Superior temporal gyrus (tissue), 1 donor: ENCODE measurements at regions not wholly inside any gene's neighbourhood (a gene's known extent, or its start where the extent isn't known, plus 50 kb on each side); places are given as distances from the start of the nearest gene placed in this dataset.

Experiments used
- DNase-seq: peaks from one replicate; pipeline ENCODE4 v3.0.0-alpha.2; 2016; ENCODE audit errors: extremely low spot score

DNA sequence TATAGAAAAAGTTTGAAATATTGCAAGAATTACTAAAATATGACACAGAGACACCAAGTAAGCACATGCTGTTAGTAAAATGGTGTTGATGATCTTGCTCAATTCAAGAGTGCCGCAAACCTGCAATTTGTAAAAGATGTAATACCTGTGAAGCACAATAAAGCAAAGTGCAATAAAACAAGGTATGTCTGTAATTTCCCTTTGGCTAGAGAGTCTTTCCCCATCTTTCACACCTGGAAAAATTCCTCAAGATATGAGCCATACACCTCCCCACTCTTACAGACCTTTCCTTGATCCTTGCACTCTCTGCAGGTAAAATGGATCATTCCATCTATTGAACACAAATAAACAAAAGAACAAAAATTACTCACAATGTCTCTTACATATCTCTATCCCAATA is 597.8 kb downstream of the EFNA5 start:
- no peak for DNase-seq

DNA sequence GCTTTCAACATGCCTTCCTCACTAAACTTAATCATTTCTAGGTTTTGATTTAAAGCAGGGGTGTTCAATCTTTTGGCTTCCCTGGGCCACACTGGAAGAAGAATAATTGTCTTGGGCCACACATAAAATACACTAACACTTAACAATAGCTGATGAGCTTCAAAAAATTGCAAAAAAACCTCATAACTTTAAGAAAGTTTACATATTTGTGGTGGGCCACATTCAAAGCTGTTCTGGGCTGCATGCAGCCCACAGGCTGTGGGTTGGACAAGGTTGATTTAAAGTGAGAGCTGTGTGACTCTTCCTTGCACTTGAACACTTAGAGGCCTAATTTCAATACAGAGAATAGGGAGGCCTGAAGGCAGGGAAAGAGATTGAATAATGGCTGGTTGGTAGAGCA is 598.3 kb downstream of the EFNA5 start:
- DNase-seq: no peak

DNA sequence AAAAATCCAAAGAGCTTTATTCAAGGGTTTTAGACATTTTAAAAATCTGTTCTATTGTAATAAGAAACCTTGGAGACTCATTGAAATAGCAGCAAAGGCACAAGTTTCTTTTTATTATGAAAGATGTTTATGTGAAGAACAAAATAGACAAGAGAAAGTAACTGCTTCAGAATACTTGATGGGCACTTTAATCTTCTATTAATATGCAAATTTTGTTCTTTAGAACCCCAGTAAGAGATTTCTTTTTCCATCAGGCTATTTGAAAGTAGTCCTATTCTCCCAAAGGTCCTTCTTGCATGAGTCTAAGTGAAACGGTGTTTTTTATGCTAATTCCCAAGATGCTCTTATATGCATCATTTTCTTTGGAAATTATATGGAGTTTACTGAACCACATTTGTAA is 602.0 kb downstream of the EFNA5 start:
- DNase-seq: no peak

DNA sequence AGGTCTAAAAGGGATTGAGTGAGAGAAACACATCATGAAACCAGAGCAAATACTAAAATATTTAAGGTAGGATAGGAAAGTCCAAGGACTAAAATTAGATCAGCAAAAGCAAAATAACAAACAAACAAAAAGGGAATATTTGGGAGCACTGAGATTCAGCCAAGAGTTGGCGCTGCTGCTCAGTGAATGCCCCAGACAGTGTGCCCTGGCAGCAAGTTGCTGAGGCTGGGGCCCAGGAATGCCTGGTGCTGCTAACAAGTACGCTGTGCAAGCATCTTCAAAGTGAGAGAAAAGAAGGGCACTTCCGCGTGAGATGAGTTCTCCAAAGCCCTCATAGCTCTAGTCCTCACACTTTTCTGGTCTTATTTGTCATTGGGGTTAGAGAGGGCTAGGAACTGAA is 603.3 kb downstream of the EFNA5 start:
- peak; percentile 59 for DNase-seq

DNA sequence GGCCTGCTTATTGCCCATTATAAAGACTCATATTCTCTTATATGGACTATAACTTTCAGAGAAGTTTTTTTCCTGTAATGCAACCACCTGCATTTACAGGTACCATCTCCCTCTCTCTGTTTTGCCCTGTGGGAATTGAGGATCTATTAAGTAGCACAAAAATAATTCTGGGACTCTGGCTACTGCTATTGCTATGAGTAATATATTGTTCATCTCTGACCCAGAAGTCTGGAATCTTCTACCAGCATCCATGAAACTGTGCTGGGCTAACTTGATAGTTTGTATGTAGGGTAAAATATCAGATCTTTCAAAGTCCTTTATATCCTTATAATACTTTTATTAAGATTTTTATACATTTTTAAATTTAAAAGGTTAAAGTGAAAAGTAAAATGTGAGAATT is 607.2 kb downstream of the EFNA5 start:
- DNase-seq: no peak

DNA sequence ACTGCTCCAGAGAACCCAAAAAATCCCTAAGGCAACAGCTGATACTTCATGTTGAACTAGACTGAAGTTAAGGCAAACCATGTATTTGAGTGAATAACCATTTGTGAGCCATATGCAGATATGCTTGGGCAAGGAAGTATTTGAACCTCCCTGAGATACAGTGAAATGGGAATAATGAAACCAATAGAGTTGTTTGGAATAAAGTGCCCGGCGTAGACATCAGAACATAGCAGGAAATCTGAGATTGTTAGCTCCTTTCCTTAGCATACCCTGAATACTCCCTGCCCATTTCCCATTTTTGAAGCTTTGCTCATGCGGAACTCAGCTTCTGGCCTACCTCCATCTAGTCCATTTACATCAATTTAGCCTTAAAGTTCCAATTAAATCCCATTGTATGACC is 611.9 kb downstream of the EFNA5 start:
- no peak for DNase-seq

DNA sequence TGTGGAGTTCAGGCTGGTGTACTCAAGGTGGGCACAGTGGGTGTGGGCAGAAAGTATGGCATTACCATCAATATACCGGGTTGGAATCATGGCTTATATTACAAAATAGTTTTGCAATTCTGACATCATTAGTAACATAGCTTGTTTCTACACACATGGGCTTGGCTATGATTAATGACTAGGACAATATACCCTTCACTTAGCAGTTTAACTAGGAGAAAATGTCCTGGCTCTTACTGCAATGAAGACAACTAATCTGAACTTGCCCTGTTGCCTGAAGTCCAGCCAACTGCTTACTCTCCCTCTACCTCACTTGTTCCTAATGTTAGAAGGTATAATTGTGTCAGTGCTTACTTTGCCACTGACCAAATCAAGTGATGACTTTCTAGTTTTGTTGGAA is 612.5 kb downstream of the EFNA5 start:
- DNase-seq: no peak

DNA sequence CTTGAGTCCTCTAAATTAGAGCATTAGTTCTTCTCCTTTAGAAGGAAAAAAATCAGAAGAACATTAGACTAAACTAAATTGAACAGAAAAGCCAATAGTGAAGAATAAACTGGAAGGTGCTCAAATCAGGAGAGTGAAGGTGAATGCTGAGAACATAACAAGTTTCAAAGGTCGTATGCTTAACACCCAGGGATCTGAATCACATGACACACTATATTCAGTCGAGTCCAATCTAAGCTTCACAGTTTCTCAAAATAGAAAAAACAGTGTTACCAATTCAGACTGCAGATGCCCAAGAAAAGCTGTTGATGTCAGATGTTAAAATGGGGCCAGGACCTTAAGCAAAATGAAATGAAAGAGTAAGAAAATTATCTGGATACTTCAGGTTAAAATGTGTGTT is 614.5 kb downstream of the EFNA5 start:
- DNase-seq: no peak

DNA sequence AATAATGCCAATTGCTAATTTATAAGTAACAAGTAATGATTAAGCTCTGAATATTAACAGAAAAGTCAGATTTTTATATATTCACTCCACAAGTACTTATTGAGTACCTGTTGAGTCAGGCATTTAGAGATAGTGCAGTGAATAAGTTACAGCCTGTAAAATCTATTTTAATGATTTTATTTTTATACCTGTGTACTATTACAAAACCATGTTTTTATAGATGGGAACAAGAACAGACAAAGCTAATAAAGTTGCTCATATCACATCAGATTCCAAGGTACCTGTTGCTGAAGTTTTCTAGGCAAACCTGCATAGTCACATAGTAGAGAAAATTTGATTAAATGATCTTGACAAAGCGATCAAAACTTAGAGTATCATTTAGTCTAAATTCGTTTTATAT is 623.7 kb downstream of the EFNA5 start:
- no peak for DNase-seq

DNA sequence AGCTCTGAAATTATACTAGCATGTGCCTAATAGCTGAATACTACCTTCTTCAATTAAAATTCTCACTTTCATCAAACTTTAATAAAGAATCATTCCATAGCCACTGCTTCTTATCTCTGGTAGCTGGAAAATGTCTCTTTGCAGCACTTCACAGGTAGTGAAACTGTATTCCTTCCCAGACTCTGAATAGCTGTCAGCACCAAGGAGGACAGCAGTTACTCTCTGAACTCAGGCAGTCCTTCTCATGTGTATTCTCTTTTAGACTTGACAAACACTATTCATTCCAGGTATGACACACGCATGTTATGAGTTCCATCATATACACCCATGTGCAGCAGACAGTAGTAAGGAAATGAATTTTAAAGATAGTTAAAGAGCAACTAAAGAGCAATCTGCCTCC is 627.1 kb downstream of the EFNA5 start:
- DNase-seq: no peak

DNA sequence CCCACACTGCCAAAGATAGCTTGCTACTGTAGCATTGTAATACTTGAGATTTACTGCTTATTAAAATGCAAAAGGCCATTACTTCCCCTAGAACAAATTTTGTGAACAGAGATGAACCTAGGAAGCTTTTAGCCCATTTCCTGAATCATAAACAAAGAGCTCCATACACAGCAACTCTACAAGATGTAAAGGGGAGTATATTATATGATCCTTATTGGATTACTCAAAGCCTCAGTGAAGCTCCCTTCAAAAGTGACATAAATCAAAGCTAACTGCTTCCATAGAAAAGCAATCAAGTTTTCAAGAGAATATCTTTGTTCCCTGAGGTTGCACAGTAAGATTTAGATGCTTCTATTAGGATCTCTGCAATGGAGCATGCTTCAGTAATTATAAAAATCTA is 629.8 kb downstream of the EFNA5 start:
- DNase-seq: no peak

DNA sequence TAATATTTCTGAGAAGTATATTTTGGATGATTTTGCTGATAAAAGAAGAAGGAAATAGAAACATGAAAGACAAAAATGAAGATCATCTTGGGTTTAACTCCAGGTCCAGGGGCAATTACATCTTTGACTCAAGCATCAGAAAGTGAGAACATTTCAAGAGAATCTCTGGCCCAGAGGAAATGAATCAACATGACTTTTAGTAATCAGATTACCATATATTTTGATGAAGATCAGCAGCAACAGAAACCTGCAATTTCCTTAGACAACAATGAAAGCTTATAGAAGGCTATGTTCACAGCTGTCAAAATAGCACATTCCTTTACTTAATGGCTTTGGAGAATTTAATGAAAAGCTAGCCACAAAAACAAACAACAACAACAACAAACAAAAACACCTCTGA is 638.1 kb downstream of the EFNA5 start:
- no peak for DNase-seq

DNA sequence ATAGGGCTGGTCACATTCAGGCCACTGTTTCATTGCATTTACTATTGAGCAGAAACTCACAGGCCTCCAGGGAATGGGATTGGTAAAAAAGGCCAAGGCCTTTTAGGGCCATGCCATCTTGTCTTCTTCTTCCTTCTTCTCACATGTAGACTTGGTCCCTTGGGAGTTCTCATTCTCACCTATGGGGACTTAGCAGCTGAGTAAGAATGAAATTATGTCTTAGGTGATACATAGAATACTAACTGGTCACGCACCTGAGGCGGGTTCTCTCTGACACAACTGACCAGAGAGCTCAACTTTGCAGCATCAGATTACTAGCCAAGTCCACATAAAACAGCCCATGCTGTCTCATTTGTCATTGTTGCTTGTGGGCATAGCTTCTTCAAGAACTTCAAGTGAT is 641.8 kb downstream of the EFNA5 start:
- no peak for DNase-seq

DNA sequence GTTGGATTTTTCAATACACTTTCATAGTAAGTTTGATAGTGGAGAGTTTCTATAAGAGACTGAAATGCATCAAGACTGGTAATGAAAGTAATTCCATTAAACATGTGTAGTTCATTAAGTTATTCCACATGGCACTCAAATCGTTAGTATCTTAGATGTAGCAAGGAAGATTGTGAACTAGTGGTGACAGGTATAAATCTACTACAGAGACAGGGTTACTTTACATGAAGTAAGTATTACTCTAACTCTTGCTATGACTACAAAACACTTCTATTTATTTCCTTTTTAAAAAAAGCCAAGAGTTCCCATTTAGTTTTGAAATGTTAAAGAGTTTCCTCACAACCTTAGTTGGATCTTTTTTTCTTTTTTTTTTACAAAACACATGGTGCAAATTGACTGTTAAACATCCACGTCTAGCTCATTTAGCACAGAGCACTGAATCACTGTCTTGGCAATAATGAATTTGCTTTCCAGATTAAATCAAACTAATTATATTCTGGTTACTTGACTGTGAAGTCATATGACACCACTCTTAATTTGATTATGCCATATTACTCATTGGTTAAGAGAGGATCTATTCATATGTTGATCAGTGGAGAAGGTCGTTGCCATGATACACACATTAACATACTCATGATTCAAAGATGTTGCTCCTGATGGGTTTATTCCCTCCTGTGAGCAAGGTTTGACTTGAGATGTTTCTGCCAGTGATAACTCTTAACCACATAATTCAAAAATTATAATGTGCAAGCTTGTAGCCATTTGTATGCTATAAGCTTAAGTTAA is 644.8 kb downstream of the EFNA5 start:
- DNase-seq: no peak

DNA sequence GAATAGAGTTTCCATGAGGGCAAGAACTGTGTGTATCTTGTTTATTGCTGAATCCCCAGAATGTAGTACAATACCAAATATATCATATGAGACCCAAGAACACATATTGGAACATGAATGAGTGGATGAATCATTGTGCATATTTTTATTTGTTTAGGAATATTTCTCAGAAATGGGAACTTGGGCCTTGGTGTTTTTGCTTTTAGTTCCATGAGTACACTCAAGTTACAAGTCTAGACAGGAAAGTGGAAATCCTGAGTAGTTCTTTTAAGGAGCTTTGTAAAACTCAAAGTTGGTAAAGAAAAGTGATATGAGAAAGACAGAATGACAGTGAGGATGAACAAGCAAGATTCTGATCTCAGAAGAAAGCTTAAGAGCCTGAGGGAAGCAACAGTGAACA is 647.0 kb downstream of the EFNA5 start:
- no peak for DNase-seq

DNA sequence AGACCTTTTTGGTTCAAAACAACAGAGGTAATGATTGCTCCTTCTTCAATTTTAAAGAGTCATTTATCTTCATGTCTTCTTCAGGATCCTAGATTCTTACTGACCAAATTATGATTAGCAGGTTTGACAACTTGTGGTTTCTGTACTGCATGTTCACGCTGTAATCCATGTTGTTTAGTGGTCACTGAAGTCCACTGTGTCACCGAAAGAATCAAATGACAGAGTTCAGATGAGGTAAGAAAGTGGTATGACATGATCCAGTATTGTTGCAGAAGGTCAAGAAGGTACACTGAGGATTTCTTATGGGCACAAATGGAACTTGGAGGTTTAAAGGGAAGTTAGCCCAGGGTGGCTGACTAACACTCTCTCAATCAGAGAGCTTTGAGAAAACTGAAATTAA is 649.2 kb downstream of the EFNA5 start:
- no peak for DNase-seq

DNA sequence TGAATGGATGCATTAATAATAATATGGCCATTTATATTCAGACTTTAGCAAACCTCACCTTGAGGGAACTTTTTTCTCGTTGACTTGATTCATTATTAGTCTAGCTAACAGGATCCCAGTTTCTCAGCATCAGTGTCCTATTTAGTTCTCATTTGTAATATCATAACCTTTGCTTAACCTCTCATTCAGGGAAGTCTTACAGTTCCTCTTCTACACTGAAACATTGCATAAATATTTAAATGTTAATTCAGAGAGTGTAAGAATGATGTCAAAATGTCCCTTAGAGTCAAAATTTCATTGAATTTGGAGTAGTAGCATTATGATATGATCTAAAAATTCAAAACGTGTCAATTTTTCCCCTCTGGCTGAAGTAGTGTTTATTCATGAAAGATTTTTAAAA is 650.1 kb downstream of the EFNA5 start:
- no peak for DNase-seq

DNA sequence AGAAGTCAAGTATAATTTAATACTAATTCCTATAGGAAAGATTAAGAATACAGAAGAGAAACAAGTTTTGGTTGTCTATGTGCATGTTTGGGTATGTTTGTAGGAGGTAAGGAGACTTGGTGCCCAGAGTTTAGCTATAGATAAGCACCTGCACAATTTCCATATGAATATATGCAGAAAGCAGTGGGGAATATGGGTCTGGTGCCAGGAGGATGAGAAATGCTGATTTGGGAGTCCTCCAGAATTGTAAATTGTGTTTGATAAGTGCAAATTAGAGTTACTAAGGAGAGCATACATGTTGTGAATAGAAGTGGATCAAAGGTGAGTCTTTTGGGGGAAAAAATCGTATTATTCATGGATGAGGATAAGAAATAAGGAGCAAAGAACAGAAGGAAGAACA is 653.1 kb downstream of the EFNA5 start:
- DNase-seq: no peak

DNA sequence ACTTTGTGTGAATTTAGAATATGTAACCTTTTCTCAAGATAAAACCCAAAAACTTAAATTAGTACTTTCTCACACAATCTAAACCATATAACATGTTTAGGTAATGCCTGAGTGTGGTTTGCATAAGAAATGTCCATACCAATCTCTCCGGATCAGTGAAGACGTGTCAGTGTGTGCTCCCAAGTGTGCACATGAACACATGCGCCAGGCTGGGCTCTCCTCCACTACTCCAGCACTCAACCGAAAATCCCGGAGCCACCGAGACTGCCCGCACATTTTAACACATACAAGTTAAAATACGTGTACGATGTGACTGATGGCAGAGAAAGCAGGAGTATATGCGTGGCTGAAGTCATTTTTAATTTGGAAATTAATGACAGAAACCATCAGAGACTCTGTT is 658.4 kb downstream of the EFNA5 start:
- no peak for DNase-seq

DNA sequence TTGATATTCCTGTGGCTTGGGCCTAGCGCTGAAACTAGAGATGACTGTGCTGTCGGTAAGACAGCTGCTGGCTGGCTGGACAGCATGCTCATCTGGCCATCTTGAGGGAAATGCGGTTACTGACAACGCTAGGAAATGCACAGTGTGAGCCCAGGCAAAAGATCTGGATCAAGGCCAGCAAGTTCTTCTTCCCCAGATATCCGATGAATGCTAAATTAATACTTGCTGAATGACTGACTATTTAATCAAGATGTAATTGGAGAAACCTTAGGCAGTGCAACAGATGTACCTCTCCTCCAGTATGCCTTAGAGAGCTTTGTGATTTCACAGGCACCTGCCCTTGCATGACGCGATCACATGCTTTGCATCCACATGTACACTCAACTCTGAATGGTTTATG is 659.1 kb downstream of the EFNA5 start:
- no peak for DNase-seq

DNA sequence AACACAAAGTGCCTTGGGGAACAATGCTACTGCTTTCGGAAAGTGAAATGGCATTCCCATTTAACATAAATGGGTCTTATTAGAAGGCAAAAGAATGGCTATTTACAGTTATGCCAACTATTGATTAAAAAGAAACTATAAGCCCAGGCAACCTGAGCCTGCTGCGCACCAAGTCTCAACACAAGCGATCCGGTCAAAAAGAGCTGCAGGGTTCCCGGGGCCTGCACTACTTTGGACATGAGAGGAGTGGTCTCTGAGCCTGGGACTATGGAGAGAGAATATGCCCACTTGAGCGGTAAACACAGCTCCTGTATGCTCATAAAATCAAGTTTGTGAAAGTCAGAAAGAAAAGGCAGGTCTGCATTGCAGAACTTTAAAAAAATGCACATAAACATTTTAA is 660.7 kb downstream of the EFNA5 start:
- no peak for DNase-seq

DNA sequence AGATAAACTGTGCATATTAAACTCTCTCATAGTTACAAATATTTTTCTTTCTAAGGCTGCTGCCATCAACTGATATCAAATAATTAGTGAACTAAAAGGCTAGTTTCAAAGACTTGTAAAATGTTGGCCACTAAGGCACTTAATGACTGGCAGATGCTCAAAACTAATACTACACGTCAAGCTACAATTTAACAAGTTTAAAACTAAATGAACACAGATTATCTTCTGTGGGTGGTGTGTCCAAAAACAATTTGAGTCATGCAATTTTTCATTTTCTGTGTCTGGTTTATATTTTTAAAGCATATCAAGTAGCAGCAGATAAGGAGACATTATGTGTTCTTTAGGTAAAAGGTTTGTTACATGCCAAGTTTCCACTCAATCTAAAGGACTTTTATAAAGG is 665.1 kb downstream of the EFNA5 start:
- DNase-seq: no peak

DNA sequence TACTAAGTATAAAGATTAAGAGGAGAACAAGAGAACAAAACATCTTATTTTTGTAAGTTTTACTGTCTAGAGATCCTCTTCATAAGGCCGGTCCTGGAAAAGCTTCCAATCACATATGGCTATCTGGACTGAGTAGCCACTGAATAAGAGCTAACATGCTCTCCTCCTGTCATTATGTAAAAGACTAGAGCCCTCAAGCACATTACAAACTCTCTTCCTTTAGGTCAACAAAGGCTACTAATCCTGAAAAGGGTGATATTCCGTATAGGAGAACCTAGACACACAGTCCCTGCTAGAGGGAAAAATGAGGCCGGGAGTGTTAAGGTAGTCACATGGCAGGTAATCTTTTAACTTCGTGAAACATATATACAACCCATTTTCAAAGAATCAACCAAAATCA is 665.6 kb downstream of the EFNA5 start:
- no peak for DNase-seq

DNA sequence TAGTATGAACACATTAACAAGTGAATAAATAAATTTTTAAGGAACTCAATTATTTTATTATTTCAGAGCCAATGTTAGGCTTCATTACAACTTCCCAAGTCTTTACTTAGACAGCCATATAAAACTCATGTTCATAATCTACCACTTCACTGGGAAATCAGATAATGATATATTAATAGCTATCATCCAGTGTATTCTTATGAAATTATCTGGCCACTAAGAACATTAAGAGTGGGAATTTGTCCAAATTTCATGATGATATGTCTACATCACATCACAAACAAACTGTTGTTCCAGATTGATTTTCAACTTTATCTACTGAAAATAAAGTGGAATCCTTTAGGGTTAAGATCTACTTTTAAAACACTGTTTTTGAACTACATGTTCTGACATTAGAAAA is 668.6 kb downstream of the EFNA5 start:
- no peak for DNase-seq
